GM19468 (cell line): ENCODE measurements at regions not wholly inside any gene's neighbourhood (a gene's known extent, or its start where the extent isn't known, plus 50 kb on each side); places are given as distances from the start of the nearest gene placed in this dataset.

Experiments
- ATAC-seq: cut with Tn5 transposase; IDR thresholded peaks from one replicate; pipeline ENCODE4 v1.9.1; 2021; ENCODE audit warnings: mild to moderate bottlenecking, moderate library complexity, moderate number of reproducible peaks; ENCODE audit not compliant: unreplicated experiment; ENCODE audit errors: extremely low read depth

DNA sequence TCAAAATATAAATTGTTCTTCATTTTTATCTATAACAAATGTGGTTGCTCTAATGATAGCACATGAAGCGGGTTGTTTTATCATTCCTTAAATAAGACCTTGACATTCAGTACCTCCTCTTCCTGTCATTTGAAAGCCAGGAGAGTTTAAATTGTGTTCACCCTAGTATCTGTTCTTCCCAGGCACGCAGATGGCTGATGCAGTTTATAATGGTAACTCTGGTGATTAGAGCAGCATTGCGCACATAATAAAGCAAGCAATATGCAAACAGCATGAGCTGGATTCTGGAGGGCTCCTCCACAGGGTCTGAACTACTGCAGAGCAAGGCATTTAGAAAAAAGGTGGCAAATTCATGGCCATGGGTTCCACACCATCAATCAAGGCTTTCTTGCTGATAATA, 307.8 kb downstream of the ENC1 start:
- no peak for ATAC-seq

DNA sequence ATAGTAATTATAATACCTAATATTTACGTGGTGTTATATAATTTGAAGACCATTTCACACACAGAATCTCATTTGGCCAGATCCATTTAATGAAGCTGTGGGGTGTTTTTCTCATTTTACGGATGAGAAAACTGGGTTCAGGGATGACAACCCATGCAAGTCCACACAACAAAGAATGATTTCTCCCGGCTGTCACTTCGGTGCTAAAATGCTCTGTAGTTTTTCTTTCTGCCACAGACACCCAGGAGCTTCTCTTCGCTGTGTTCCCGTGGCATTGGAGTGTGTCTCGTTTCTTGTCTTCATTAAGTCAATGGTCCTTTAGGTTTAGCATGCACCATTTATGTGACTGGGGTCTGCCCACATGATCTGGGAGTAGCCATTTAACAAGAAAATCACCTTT, 308.5 kb downstream of the ENC1 start:
- ATAC-seq: no peak

DNA sequence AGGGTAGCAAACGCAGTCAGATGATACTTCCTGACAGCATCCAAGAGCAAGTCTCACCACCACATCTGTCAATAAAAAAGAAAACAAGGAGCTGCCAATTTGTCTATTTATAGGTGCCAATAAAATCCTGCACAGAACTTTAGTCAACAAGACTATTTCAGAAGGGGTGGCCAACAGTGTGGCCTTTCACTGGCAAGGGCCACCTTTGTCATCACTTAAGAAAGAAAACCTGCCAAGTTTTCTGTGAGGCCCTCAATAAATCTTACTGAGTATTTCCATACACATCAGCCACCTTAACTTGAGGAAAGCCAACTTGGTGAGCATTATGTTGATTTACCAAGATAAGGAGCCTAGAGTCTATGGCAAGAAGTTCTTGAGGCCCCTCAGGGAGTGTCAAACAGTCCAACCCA, 312.3 kb downstream of the ENC1 start:
- no peak for ATAC-seq

DNA sequence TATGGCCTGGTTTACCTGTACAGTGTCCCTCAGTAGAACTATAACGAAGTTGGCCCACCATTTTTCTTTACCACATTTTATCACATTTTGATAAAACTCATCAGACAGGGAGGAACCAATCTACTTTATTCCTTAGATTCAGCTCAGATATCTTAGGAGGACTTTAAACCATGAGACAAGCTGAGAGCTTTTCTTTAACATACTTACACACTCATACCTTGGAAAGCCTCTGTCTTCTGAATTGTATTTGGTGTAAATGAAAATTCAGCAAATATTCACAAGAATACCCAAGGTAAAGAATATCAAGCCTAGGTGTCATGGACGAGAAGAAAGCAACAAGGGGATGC, 313.2 kb downstream of the ENC1 start:
- no peak for ATAC-seq

DNA sequence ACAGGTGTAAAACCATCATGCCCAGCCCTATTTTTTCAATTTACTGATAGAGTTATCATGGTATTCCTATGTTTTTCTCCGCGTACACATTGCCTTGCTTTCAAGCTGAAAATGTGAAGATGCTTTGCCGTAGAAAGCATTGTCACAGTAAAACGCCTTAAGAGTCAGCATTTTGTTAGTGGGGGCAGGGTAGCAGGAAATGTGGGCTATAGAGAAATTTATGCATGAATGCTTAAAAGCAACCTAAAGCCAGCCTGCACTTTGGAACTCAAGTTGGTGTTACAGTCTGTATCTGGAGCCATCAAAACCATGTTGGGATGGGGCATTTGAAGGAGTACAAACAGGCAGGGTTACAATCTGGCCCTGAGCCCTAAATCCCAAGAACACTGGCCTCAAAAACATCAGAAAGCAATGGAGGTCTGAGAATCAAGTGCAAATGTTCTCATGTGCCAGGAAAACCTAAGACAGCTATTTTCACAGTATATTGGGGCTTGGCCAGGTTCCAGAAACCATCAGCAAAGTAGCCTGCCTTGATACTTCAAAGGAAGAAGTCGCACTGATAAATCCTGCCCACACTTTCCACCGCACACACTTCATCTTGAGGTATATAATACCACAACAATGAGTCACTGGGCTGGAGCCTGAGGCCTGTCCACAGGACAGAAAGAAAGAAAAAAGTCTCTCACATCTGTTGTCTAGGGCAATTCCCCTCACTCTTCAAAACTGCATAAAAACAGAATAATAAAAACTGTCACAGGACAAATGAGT, 313.8 kb downstream of the ENC1 start:
- no peak for ATAC-seq

DNA sequence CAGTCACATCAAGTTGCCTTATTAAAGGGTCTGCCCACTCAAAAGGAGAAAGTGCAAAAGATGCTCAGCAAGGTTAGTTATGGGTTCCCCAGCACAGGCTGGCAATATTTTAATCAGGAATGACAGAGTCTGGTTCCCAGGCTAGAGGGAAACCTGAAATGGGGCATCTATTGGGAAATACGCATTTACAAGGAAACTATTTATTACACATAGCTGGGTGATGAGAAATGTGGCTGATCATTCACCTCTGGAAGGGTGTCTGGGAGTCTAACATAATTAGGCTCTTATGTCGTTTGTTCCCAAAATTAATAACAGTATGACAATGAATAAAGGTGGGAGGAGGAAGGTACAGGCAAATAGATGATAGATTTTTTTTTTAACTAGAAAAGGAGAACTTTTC, 314.7 kb downstream of the ENC1 start:
- ATAC-seq: no peak

DNA sequence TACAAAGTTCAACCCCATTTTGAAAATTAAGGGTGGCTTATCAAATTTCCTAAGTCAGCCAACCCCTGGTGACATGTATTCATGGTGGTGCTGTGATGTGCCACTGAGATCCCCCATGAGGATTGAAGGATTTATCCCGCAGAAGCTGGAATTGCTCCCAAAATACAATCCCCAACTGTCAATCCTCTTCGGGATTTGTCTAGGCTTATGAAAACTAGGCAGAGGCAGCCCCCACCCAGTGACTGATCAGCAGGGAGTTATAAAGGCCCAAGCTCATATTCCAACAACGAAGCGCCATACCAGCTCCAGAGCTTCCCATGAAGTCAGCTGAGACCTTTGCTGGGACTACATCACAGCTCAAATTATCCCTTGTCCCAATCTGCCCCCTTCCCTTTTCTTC, 316.0 kb downstream of the ENC1 start:
- no peak for ATAC-seq

DNA sequence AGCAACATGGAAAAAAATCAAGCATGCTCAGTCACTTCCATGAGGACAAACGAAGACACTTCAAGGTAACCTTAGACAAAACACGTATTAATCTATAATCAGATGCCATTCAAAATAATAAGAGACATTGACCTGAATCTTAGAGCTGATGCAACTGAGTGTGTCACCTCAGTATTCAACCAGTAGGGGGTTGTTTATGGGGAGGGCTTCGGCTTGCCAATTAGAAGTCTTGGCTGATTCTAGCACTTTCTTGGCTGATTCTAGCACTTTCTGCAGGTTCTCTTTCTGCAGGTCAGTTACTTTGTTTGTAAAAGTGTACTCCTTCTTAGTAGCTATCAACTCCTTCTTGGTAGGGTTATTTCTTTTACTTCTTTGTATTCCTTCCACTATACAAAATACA, 317.6 kb downstream of the ENC1 start:
- ATAC-seq: no peak

DNA sequence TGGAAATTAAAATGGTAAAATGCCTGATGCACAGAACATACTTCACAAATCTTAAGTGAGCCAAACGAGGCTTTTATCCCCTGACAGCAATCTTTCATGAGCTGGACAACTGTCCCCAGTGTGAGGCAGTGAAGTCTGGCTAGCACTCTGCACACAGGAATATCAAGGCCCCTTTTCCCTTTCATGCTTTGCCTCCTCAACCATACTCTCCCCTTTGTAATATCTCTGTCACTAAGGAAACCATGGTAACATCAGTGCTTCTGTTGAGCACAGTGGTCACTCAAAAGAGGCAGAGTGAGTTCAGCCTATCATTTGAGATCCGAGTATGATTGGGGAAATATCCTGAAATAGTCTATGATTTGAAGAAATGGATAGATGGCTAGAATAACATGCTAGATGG, 318.3 kb downstream of the ENC1 start:
- no peak for ATAC-seq

DNA sequence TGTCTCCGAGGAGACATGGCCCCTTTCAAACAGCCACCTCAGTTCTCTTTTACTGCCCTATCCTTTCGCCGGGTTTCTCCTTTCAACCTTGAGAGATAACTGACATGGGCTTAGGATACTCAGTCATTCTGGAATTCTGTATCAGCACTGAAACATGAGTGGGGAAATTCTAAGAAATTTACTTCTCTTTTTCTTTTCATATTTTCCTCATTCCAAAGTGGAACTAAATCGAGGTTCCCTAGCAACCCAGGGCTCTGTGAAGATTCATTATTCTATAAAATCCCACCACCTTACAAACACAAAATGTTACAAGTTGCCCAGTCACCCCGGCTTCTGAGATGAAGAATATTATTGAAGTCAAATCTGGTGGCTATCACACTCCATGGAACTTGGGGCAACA, 319.2 kb downstream of the ENC1 start:
- ATAC-seq: no peak

DNA sequence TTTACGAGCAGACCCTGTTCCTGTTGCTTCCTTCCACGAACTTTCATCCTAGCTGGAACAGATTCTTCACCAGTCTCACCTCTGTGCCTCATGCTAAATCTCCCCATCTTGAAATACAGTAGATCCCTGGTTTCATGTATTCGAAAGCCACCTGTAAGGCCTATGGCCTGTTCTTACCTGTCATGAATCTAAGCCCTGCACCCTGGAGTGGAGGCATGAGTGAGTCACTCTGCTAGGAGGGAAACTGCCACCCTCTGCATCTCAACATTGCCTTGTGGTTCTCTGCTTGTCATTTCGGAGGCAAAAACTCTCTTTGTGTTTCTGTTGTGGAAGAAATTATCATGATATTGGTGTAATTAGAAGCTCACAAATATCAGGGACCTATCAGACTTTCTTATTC, 320.0 kb downstream of the ENC1 start:
- ATAC-seq: no peak

DNA sequence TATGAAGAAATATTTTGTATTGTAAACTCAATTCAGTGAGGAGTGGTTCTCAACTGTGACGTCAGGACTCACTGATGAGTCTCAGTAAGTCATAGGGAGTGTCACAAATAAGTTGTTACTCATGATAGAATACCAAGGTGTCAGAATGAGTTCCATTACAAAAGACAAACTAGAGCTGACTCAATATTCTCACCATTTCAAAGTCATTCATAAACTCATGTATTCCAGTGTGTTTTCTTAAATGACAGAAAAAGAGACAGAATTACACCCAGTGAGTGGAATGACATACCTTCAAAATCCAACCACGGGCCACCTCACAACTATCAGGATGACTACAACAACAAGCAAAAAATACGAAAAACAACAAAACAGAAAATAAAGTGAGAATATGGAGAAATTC, 321.5 kb downstream of the ENC1 start:
- no peak for ATAC-seq

DNA sequence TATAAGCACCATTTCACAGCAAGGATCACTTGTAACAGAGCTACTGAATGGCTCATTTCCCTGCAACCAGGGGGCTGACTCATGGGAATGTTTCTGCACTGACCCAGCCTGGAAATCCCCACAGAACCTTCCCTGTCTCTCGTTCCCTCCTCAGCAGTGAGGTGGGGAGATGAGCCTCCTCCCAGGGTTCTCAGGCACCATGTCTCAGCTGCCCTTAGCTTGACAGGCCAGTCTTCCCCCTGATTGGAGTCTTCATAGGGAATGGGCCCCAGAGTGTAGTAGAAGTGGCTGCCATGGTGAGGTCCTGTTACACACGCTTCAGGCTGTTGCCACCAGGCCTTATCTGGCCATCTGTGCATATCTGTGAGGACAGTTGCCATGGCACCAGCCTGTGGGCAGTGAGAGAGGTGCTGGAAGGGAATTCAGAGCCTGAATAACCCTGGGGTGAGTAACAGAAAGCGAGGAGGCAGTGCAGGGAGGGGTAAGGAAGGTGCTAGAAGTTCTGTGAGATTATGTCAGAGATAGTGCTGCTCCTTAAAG, 324.4 kb downstream of the ENC1 start:
- ATAC-seq: no peak

DNA sequence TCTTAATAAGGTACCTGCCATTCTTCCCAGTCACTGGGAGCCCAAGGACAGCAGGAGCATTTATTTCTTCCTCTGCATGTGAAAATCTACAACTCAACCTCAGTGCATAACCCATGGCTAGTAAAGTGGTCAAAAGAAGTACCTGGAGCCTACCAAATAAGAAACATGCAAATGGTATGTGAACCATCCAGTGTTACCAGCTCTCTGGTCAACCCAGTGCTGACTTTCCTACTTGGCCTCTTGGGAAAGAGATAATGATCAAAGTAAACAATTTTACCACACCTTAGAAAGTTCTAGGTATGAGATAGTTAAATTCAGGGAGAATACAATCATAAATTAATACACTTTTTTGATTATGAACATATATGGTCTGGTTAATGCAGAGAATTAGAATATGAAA, 325.6 kb downstream of the ENC1 start:
- ATAC-seq: no peak

DNA sequence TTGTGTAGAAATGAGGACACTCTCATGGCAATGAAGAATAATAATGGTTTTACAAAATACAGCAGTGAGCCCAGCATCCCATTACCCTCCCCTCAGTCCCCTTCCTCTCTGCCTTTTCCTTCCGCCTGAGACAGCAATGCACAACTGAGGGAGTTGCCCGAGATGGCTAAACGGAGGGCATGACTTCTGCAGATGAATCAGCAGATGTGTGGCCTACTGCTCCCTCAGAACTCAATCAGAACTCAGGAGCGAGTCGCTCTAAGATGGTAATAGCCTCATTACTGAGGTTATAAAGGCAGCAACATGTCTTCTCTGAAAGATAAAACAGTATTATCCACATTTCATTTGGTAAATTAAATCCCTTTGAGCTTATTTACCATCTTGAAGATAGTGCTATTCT, 326.6 kb downstream of the ENC1 start:
- no peak for ATAC-seq

DNA sequence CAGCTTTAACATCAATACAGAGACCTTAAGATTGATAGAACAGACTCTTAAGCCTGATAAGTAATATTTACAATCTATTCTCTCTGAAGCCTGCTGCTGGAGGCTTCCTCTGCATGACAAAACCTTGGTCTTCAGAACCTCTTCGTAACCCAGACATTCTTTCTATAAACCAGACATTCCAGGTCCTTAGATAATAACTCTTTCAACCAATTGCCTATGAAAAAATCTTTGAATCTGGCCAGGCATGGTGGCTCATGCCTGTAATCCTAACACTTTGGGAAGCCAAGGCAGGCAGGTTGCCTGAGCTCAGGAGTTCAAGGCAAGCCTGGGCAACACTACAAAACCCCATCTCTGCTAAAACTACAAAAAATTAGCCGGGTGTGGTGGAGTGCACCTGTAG, 327.8 kb downstream of the ENC1 start:
- ATAC-seq: no peak

DNA sequence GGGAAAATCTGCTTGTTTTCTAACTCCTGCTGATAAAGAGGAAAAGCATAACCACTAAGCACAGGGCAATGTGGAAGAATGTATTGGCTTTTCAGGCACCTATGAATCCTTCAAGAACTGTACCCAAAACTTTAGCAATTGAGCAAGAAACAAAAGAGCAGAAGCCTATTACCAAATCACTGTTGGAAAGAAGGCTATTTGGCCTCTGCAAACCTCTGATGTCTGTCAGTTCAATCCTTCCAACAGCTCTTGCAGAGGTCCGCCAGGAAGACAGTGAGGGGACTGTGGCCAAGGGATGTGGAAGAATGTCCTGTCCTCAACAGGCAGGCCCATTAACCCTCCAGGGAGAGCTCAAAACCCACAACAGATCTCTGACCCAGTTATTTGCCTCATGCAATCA, 328.6 kb downstream of the ENC1 start:
- no peak for ATAC-seq

DNA sequence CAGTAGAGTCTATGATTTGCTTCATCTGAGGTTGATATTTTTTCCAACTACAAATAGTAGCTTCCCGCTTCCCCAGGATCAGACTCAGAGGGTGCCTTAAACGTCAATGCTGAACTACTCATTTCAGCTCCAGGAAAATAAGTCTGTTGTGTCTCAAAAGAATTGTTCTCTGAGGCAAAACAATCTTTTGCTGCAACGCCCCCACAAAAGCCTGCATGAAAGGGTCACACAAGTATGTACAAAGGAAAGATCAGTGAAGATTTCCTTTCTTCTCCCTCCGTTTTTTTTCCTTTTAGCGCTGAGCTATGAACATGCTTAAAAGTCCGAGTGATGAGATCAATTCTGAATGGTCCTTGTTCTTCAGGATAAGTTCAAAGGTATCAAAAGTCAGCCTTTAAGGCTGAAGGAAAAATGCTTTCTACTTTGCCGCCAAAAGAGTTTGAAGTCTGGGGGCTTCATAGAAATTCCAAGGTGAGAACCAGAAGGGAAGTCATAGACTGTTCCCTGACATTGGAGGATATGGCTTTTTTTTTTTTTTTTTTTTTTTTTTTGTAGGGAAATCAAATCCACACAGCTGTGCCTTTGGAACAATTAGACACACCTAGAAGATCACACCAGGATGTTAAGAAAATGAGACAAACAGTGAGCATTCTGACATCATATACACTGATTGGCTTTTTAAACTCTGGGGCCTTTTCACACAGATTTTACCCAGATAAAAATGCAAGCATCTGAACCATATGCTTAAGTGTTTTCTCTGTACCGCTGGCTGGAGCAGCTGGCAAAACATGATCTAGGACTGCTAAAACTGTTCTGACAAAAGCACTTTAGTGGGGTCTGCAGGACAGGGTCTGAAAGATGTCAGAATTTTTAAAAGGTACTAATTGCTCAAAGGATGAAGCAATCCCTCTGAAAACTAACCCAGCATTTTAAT, 329.3 kb downstream of the ENC1 start:
- no peak for ATAC-seq

DNA sequence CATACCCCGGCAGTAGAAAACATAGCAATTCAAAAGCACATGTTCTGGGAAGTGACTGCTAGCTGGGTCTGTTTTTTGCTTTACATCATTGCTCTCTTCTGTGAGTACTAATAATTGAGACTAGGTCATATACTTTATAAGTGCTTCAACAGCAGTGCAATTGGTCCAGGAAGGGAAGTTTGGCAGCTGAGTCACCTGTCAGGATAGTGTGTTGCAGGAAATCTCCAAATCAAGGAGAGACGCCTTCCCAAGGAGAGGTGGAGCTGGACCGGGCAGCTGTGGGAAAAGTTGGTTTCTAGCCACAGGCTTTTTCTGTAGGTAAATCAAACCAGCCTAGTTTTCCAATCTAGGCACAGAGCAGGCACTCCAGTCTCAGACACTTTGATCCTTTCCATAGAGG, 330.1 kb downstream of the ENC1 start:
- ATAC-seq: no peak

DNA sequence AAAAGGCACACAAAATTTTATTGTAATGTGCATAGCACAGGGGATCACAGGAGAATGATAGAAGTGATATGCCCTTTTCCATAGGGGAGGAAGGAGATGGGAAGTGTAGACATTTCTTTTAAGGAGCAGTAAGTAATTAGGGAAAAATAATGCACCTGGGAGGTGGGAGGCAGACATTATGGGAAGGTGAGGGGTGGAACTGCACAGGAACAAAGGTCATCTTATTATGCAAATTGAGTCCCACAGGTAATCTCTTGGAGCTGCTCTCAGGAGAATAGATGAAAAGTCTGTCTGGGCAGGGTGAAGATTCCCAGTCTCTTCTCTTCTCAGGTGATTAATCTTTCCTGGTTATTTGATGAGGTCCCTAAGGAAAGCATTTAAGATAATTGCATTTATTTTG, 331.5 kb downstream of the ENC1 start:
- no peak for ATAC-seq

DNA sequence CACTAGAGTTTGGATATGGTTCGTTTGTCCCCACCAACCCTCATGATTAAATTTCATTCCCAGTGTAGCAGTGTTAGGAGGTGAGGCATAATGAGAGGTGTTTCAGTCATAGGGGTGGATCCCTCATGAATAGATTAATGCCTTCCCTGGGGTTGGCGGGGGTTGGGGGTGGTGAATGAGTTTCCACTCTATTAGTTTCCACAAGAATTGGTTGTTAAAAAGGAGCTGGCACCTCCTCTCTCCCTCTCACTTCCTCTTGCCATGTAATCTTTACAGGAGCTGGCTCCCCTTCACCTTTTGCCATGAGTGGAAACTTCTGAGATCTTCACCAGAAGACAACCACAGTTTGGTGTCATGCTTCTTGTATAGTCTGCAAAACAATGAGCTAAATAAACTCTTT, 333.7 kb downstream of the ENC1 start:
- ATAC-seq: no peak
